H1 (cell line): ENCODE measurements at regions not wholly inside any gene's neighbourhood (a gene's known extent, or its start where the extent isn't known, plus 50 kb on each side); places are given as distances from the start of the nearest gene placed in this dataset.

Experiments used
- RFX5 ChIP-seq: IDR thresholded peaks from 2 replicates; pipeline ENCODE4 v1.6.1; 2011; ENCODE audit warnings: low read depth, low read length, improper control_type of control experiment, borderline replicate concordance
- SUZ12 ChIP-seq: fragments of 200-600 bp; sonication (generic); IDR thresholded peaks from 2 replicates; pipeline ENCODE4 v1.6.1; 2012; ENCODE audit warnings: mild to moderate bottlenecking, inconsistent platforms, low read length, moderate library complexity, mixed read lengths
- TF ChIP-seq, protein P1 (sequence below): IDR thresholded peaks from 2 replicates; pipeline ENCODE4 v1.6.1; 2011; ENCODE audit warnings: low read length, improper control_type of control experiment
- TF ChIP-seq, protein P2 (sequence below), 3 experiments: IDR thresholded peaks; 1 replicate in 2 of 3; 2 replicates in 1 of 3; pipeline versions ENCODE4 v1.5.1 to v1.6.1; 2011; ENCODE audit warnings: low read length in 3 of 3, mild to moderate bottlenecking in 3 of 3, inconsistent platforms in 2 of 3, low read depth in 1 of 3, moderate library complexity in 1 of 3; ENCODE audit not compliant: insufficient read depth in 1 of 3; ENCODE audit errors: control extremely low read depth in 1 of 3

DNA sequence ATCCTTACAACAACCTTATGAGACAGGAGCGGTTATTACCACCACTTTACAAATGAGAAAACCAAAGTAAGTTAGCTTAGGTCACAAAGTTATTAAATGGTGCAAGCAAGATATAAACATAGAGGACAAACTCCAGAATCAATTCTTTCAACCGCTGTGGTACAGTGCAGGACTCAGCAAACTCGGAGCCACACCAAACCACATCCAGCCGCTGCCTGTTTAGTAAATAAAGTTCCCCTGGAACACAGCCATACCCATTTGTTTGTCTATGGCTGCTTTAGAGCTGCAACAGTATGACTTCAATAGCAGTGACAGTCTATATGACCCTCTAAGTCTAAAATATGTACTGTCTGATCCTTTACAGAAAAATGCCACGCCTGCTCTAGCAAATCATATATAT is 1567.2 kb upstream of the WWC1 start:
- TF ChIP-seq, protein P1, sequence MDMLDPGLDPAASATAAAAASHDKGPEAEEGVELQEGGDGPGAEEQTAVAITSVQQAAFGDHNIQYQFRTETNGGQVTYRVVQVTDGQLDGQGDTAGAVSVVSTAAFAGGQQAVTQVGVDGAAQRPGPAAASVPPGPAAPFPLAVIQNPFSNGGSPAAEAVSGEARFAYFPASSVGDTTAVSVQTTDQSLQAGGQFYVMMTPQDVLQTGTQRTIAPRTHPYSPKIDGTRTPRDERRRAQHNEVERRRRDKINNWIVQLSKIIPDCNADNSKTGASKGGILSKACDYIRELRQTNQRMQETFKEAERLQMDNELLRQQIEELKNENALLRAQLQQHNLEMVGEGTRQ = no peak
- TF ChIP-seq, protein P2, sequence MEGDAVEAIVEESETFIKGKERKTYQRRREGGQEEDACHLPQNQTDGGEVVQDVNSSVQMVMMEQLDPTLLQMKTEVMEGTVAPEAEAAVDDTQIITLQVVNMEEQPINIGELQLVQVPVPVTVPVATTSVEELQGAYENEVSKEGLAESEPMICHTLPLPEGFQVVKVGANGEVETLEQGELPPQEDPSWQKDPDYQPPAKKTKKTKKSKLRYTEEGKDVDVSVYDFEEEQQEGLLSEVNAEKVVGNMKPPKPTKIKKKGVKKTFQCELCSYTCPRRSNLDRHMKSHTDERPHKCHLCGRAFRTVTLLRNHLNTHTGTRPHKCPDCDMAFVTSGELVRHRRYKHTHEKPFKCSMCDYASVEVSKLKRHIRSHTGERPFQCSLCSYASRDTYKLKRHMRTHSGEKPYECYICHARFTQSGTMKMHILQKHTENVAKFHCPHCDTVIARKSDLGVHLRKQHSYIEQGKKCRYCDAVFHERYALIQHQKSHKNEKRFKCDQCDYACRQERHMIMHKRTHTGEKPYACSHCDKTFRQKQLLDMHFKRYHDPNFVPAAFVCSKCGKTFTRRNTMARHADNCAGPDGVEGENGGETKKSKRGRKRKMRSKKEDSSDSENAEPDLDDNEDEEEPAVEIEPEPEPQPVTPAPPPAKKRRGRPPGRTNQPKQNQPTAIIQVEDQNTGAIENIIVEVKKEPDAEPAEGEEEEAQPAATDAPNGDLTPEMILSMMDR (IDR thresholded peaks at IDR 0.05; ENCODE audit: control extremely low read depth in 1 of 3, insufficient read depth in 1 of 3, low read depth in 1 of 3, low read length in 3 of 3) = no peak
- TF ChIP-seq RFX5 (no peak), SUZ12 (no peak)
